ENCODE measurements at regions not wholly inside any gene's neighbourhood (a gene's known extent, or its start where the extent isn't known, plus 50 kb on each side); places are given as distances from the start of the nearest gene placed in this dataset.

- 66% methylated on average over 6 of the region's 6 CpGs for WGBS
- Histone ChIP-seq H3K27ac (ENCODE audit: low read depth in 1 of 2, low read length in 2 of 2) (no peak overlapping the region), H3K27me3 (ENCODE audit: control insufficient read depth in 4 of 4, insufficient read depth in 4 of 4, low read length in 3 of 4) (peaks cover 0 to 6% (median 0%) of the 10 kb centered on the region in 4 donors), H3K4me3 (ENCODE audit: low read depth in 1 of 3, low read length in 3 of 3) (no peak overlapping the region), H3K9ac (ENCODE audit: low read depth in 1 of 2, low read length in 2 of 2) (no peak overlapping the region), H3K4me1 (ENCODE audit: control insufficient read depth in 4 of 4, insufficient read depth in 4 of 4, low read length in 3 of 4) (no peaks in the 10 kb centered on the region), H3K9me3 (ENCODE audit: control insufficient read depth in 4 of 4, low read length in 3 of 4) (peaks cover 0 to 4% (median 0%) of the 10 kb centered on the region in 4 donors), H3K36me3 (ENCODE audit: control insufficient read depth in 4 of 4, insufficient read depth in 3 of 4, low read depth in 1 of 4, low read length in 3 of 4) (no peaks in the 10 kb centered on the region)
- TF ChIP-seq FOXA1 (IDR thresholded peaks at IDR 0.05) (no peak), NR2F2 (IDR thresholded peaks at IDR 0.05) (no peak), MAX (IDR thresholded peaks at IDR 0.05) (no peak), FOXA2 (IDR thresholded peaks at IDR 0.05) (no peak), RAD21 (IDR thresholded peaks at IDR 0.05) (peak; percentile 48 to 53), RXRA (IDR thresholded peaks at IDR 0.05) (no peak), EGR1 (IDR thresholded peaks at IDR 0.05; ENCODE audit: low read depth in 2 of 2) (no peak), CTCF (IDR thresholded peaks at IDR 0.05; ENCODE audit: low read depth, low read length, missing input control) (peak; percentile 35)
- DNase-seq (ENCODE audit: low spot score): no peak
Observed at GRCh38 chr5:7015586-7016256, 302.5 kb downstream of the TENT4A start.

GRCh38 chr5:7016999-7017747 lies 303.9 kb downstream of the TENT4A start:
- H3K9me3 ChIP-seq (ENCODE audit: control insufficient read depth in 4 of 4, low read length in 3 of 4): peaks cover 2 to 10% (median 6%) of the 10 kb centered on the region in 4 donors
- DNase-seq (ENCODE audit: low spot score): no peak
- TF ChIP-seq SP1 (IDR thresholded peaks at IDR 0.05): no peak
- TF ChIP-seq EGR1 (IDR thresholded peaks at IDR 0.05; ENCODE audit: low read depth in 2 of 2): no peak
- no peak for TF ChIP-seq RXRA (IDR thresholded peaks at IDR 0.05)
- TF ChIP-seq TAF1 (conservative IDR thresholded peaks at IDR 0.05): no peak
- TF ChIP-seq CTCF (IDR thresholded peaks at IDR 0.05; ENCODE audit: low read depth, low read length, missing input control): no peak
- TF ChIP-seq FOXA2 (IDR thresholded peaks at IDR 0.05): no peak
- TF ChIP-seq NR2F2 (IDR thresholded peaks at IDR 0.05): no peak
- no peak for TF ChIP-seq ATF3 (IDR thresholded peaks at IDR 0.05)
- no peak for TF ChIP-seq JUND (IDR thresholded peaks at IDR 0.05)
- no peak overlapping the region for H3K27ac ChIP-seq (ENCODE audit: low read depth in 1 of 2, low read length in 2 of 2)
- no peaks in the 10 kb centered on the region for H3K4me1 ChIP-seq (ENCODE audit: control insufficient read depth in 4 of 4, insufficient read depth in 4 of 4, low read length in 3 of 4)
- no peaks in the 10 kb centered on the region for H3K36me3 ChIP-seq (ENCODE audit: control insufficient read depth in 4 of 4, insufficient read depth in 3 of 4, low read depth in 1 of 4, low read length in 3 of 4)
- H3K9ac ChIP-seq (ENCODE audit: low read depth in 1 of 2, low read length in 2 of 2): no peak overlapping the region
- peaks cover 0 to 6% (median 0%) of the 10 kb centered on the region in 4 donors for H3K27me3 ChIP-seq (ENCODE audit: control insufficient read depth in 4 of 4, insufficient read depth in 4 of 4, low read length in 3 of 4)
- H3K4me3 ChIP-seq (ENCODE audit: low read depth in 1 of 3, low read length in 3 of 3): no peak overlapping the region
- WGBS: 64% methylated on average over 10 of the region's 10 CpGs

Data from liver (tissue), 8 donors.